Left ventricle myocardium inferior (tissue), 1 donor: ENCODE measurements at regions not wholly inside any gene's neighbourhood (a gene's known extent, or its start where the extent isn't known, plus 50 kb on each side); places are given as distances from the start of the nearest gene placed in this dataset.

Source experiments
- DNase-seq: peaks from one replicate; pipeline ENCODE4 v3.0.0-alpha.2; 2020
- H3K27ac ChIP-seq: fragments of 200-600 bp; replicated peaks from 2 replicates; pipeline ENCODE4 v1.8.0; 2021
- H3K27me3 ChIP-seq: fragments of 200-600 bp; 2 replicates; pipeline ENCODE4 v1.8.0; 2021; ENCODE audit warnings: low read depth
- H3K36me3 ChIP-seq: fragments of 200-600 bp; 2 replicates; pipeline ENCODE4 v1.8.0; 2021
- H3K4me1 ChIP-seq: fragments of 200-600 bp; 2 replicates; pipeline ENCODE4 v1.8.0; 2021
- H3K4me3 ChIP-seq: fragments of 200-600 bp; 2 replicates; pipeline ENCODE4 v1.8.0; 2021; ENCODE audit warnings: mild to moderate bottlenecking, moderate library complexity
- H3K9me3 ChIP-seq: fragments of 200-600 bp; replicated peaks from 2 replicates; pipeline ENCODE4 v1.8.0; 2021
- intact Hi-C: fragments of 100-400 bp; cut with micrococcal nuclease; formaldehyde crosslinking; loops from one replicate; pipeline ENCODE4 v1.11.0; 2022
- TF ChIP-seq, protein P1 (sequence below): fragments of 200-600 bp; IDR thresholded peaks from 2 replicates; pipeline ENCODE4 v1.8.0; 2021; ENCODE audit warnings: antibody characterized with exemption, mild to moderate bottlenecking, borderline replicate concordance
- donor health status: DM: no; HTN: yes; CAD: no; lungs with severe emphysema.

DNA sequence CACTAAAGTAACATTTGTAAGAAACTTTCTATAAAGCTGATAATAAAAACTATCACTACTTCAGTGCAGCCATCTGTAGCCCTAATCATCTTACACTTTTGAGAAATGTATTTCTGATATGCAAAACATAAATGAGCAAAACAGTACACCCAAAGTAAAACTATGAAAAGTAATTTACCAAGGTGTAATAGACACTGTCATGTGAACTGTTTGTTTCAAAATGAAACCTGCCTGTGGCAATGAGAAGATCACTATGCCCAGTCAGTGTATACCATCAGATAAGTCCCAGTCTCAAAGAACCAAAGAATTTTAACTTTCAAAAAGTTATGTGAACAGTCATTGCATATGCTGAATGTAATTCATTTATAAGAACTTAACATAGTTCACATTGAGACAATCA is 398.1 kb downstream of the CDC14C start:
- no peaks in the 10 kb centered on the region for H3K4me1 ChIP-seq
- TF ChIP-seq, protein P1, sequence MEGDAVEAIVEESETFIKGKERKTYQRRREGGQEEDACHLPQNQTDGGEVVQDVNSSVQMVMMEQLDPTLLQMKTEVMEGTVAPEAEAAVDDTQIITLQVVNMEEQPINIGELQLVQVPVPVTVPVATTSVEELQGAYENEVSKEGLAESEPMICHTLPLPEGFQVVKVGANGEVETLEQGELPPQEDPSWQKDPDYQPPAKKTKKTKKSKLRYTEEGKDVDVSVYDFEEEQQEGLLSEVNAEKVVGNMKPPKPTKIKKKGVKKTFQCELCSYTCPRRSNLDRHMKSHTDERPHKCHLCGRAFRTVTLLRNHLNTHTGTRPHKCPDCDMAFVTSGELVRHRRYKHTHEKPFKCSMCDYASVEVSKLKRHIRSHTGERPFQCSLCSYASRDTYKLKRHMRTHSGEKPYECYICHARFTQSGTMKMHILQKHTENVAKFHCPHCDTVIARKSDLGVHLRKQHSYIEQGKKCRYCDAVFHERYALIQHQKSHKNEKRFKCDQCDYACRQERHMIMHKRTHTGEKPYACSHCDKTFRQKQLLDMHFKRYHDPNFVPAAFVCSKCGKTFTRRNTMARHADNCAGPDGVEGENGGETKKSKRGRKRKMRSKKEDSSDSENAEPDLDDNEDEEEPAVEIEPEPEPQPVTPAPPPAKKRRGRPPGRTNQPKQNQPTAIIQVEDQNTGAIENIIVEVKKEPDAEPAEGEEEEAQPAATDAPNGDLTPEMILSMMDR = no peak
- no peaks in the 10 kb centered on the region for H3K36me3 ChIP-seq
- DNase-seq = no peak
- H3K27ac ChIP-seq = no peak overlapping the region
- H3K4me3 ChIP-seq = no peak overlapping the region
- intact Hi-C loops = no loop called here
- no peaks in the 10 kb centered on the region for H3K27me3 ChIP-seq
- H3K9me3 ChIP-seq = no peaks in the 10 kb centered on the region

DNA sequence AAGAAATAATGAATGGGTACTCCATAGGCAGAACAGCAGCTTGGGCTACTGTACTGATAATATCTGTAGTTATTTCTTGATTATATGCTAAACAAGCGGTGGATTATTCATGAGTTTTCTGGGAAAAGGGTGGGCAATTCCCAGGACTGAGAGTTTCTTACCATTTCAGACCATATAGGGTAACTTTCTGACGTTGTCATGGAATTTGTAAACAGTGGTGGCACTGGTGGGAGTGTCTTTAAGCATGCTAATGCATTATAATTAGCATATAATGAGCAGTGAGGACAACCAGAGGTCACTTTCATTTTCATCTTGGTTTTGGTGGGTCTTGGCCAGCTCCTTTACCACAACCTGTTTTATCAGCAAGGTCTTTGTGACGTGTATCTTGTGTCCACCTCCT is 399.7 kb downstream of the CDC14C start:
- no peaks in the 10 kb centered on the region for H3K9me3 ChIP-seq
- no peak overlapping the region for H3K27ac ChIP-seq
- H3K27me3 ChIP-seq = no peaks in the 10 kb centered on the region
- no peaks in the 10 kb centered on the region for H3K36me3 ChIP-seq
- TF ChIP-seq, protein P1 = no peak
- no peak overlapping the region for H3K4me3 ChIP-seq
- DNase-seq = no peak
- H3K4me1 ChIP-seq = no peaks in the 10 kb centered on the region
- intact Hi-C loops = no loop called here

DNA sequence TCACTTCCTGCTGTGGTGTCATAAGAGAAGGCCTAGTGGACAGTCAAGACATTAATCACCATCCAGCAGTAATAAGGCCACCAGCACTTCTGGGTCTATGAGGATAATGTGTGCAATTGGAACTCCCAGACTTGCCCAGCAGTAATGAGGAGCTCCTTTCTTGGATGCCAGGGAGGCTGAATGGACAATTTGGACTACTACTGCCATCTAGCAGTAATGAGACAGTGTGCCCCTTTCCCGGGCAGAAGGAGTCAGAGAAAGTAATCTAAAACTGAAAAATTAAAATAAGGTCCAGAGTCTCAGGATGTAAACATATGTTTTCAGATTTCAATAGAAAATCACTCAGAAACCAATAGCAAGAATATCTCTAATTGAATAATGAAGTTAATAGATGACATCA is 400.4 kb downstream of the CDC14C start:
- Histone ChIP-seq H3K9me3 (no peaks in the 10 kb centered on the region), H3K27me3 (no peaks in the 10 kb centered on the region), H3K36me3 (no peaks in the 10 kb centered on the region), H3K27ac (no peak overlapping the region), H3K4me1 (no peaks in the 10 kb centered on the region), H3K4me3 (no peak overlapping the region)
- TF ChIP-seq, protein P1 = no peak
- intact Hi-C loops = no loop called here
- no peak for DNase-seq

DNA sequence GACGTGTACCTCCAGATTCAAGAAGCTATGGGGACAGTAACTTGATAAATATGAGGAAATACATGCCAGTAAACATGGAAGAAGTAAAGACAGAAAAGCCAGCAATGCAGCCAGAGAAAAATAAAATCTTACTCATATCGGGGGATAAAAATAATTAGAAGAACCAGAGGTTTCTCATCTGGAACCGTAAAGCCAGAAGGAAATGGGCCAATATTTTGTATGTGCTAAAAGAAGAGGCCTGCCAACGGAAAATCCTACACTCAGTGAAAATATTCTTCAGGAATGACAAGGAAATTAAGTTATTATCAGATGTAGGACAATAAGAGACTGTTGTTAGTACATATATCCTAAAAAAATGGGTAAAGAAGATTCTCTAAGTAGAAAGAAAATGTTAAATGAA is 401.2 kb downstream of the CDC14C start:
- Histone ChIP-seq H3K36me3 (no peaks in the 10 kb centered on the region), H3K9me3 (no peaks in the 10 kb centered on the region), H3K27me3 (no peaks in the 10 kb centered on the region), H3K4me3 (no peak overlapping the region), H3K27ac (no peak overlapping the region), H3K4me1 (no peaks in the 10 kb centered on the region)
- TF ChIP-seq, protein P1 = no peak
- no peak for DNase-seq
- intact Hi-C loops = no loop called here

DNA sequence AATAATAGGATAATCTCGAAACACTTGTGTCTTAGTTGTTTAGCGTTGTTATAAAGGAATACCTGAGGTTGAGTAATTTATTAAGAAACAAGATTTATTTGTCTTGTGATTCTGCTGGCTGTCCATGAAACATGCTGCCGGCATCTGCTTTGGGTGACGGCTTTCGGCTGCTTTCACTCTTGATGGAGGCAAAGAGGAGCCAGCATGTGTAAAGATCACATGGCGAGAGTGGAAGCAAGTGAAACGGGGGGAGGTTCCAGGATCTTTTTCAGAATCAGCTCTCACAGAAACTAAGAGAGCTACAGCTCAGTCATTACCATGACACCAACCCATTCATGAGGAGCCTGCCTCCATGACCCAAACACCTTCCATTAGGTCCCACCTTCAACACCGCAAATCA is 402.8 kb downstream of the CDC14C start:
- Histone ChIP-seq H3K4me3 (no peak overlapping the region), H3K27me3 (no peaks in the 10 kb centered on the region), H3K36me3 (no peaks in the 10 kb centered on the region), H3K27ac (no peak overlapping the region), H3K4me1 (no peaks in the 10 kb centered on the region), H3K9me3 (no peaks in the 10 kb centered on the region)
- no peak for DNase-seq
- intact Hi-C loops = no loop called here
- TF ChIP-seq, protein P1 = no peak
